ENCODE measurements at regions not wholly inside any gene's neighbourhood (a gene's known extent, or its start where the extent isn't known, plus 50 kb on each side); places are given as distances from the start of the nearest gene placed in this dataset.
A peak's percentile ranks its signal among the peaks of the same experiment; 100 is the strongest.

- no peak for DNase-seq
Observed at GRCh38 chr12:77722536-77722935, 108.2 kb upstream of the NAV3 start.

- DNase-seq, result no peak
Observed at GRCh38 chr12:77720258-77720657, 110.4 kb upstream of the NAV3 start.

GRCh38 chr12:77710209-77710608 lies 120.5 kb upstream of the NAV3 start:
- DNase-seq, result no peak

- DNase-seq, result no peak
Observed at GRCh38 chr12:77697126-77697525, 133.6 kb upstream of the NAV3 start.

GRCh38 chr12:77696183-77696582 lies 134.5 kb upstream of the NAV3 start:
- no peak for DNase-seq

- no peak for DNase-seq
Observed at GRCh38 chr12:77689510-77690086, 141.1 kb upstream of the NAV3 start.

- no peak for DNase-seq
Observed at GRCh38 chr12:77687321-77687720, 143.4 kb upstream of the NAV3 start.

GRCh38 chr12:77686760-77687159 lies 143.9 kb upstream of the NAV3 start:
- DNase-seq, result no peak

- no peak for DNase-seq
Observed at GRCh38 chr12:77685901-77686300, 144.8 kb upstream of the NAV3 start.

- peak; percentile 75 for DNase-seq
Observed at GRCh38 chr12:77685112-77685511, 145.6 kb upstream of the NAV3 start.

GRCh38 chr12:77682488-77682887 lies 148.2 kb upstream of the NAV3 start:
- no peak for DNase-seq

- no peak for DNase-seq
Observed at GRCh38 chr12:77681726-77682125, 149.0 kb upstream of the NAV3 start.

GRCh38 chr12:77679686-77680085 lies 151.0 kb upstream of the NAV3 start:
- no peak for DNase-seq

GRCh38 chr12:77678621-77679020 lies 152.1 kb upstream of the NAV3 start:
- DNase-seq, result no peak

GRCh38 chr12:77667101-77667500 lies 163.6 kb upstream of the NAV3 start:
- no peak for DNase-seq

- DNase-seq, result no peak
Observed at GRCh38 chr12:77648716-77649115, 182.0 kb upstream of the NAV3 start.

GRCh38 chr12:77645966-77646598 lies 184.6 kb upstream of the NAV3 start:
- DNase-seq, result no peak

GRCh38 chr12:77644915-77645605 lies 185.6 kb upstream of the NAV3 start:
- no peak for DNase-seq

GRCh38 chr12:77642246-77642645 lies 188.4 kb upstream of the NAV3 start:
- no peak for DNase-seq

GRCh38 chr12:77640356-77640755 lies 190.3 kb upstream of the NAV3 start:
- DNase-seq, result no peak

GRCh38 chr12:77630790-77631445 lies 199.8 kb upstream of the NAV3 start:
- DNase-seq, result no peak

- DNase-seq, result no peak
Observed at GRCh38 chr12:77630344-77630743, 200.3 kb upstream of the NAV3 start.

GRCh38 chr12:77629141-77629540 lies 201.6 kb upstream of the NAV3 start:
- DNase-seq, result no peak

GRCh38 chr12:77625441-77625840 lies 205.3 kb upstream of the NAV3 start:
- DNase-seq, result no peak

All from NCI-H345 (cell line).